Thoracic aorta (tissue), 2 donors: ENCODE measurements at regions not wholly inside any gene's neighbourhood (a gene's known extent, or its start where the extent isn't known, plus 50 kb on each side); places are given as distances from the start of the nearest gene placed in this dataset.

Experiments
- ATAC-seq: fragments of 150-250 bp; one replicate; pipeline ENCODE4 v1.8.0; 2017; ENCODE audit warnings: low read depth; ENCODE audit not compliant: insufficient number of reproducible peaks, low FRiP score
- DNase-seq: peaks from one replicate; pipeline ENCODE4 v3.0.0-alpha.2; 2020; ENCODE audit warnings: low spot score
- H3K27ac ChIP-seq, 2 donors: fragments of 200-600 bp; sonication (generic); 1 replicate in 1 of 2; 2 replicates in 1 of 2; pipeline ENCODE4 v1.5.1; 2016; ENCODE audit warnings: mild to moderate bottlenecking in 2 of 2, moderate library complexity in 2 of 2
- H3K27me3 ChIP-seq: fragments of 200-600 bp; sonication (generic); replicated peaks from 2 replicates; pipeline ENCODE4 v1.6.0; 2016; ENCODE audit warnings: mild to moderate bottlenecking; ENCODE audit not compliant: insufficient read depth
- H3K36me3 ChIP-seq: fragments of 200-600 bp; sonication (generic); one replicate; pipeline ENCODE4 v1.5.1; 2016
- H3K4me1 ChIP-seq, 2 donors: fragments of 200-600 bp; sonication (generic); 1 replicate in 1 of 2; 2 replicates in 1 of 2; pipeline versions ENCODE4 v1.5.1 to v1.6.0; 2016; ENCODE audit warnings: low read depth in 2 of 2, mild to moderate bottlenecking in 1 of 2; ENCODE audit not compliant: control insufficient read depth in 1 of 2
- H3K4me3 ChIP-seq: fragments of 200-600 bp; sonication (generic); 2 replicates; pipeline ENCODE4 v1.5.1; 2016; ENCODE audit warnings: mild to moderate bottlenecking
- H3K9me3 ChIP-seq: fragments of 200-600 bp; sonication (generic); 2 replicates; pipeline ENCODE4 v1.5.1; 2016
- TF ChIP-seq, protein P1 (sequence below): fragments of 200-600 bp; sonication (generic); IDR thresholded peaks from one replicate; pipeline ENCODE4 v1.5.1; 2019; ENCODE audit warnings: antibody characterized with exemption

DNA sequence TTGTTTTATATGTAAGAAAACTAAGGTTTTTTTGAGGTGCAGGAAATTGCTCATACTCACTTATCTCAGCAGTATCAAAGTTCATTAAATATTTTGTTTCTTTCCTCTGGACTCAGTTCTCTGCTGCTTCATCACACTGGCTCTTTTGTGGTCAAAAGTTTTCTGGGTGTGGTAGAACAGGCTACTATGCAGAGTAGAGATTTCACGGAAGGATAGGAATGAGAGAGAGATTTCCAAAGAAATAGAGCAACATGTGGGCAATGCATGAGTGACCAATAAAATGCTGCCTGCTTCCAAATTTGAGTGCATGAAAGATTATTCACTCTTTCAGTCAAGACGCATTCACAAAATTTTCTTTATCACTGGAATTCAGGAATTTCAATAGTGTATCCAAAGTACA, 577.3 kb upstream of the SEMA6D start:
- H3K4me1 ChIP-seq: no peaks in the 10 kb centered on the region
- TF ChIP-seq, protein P1, sequence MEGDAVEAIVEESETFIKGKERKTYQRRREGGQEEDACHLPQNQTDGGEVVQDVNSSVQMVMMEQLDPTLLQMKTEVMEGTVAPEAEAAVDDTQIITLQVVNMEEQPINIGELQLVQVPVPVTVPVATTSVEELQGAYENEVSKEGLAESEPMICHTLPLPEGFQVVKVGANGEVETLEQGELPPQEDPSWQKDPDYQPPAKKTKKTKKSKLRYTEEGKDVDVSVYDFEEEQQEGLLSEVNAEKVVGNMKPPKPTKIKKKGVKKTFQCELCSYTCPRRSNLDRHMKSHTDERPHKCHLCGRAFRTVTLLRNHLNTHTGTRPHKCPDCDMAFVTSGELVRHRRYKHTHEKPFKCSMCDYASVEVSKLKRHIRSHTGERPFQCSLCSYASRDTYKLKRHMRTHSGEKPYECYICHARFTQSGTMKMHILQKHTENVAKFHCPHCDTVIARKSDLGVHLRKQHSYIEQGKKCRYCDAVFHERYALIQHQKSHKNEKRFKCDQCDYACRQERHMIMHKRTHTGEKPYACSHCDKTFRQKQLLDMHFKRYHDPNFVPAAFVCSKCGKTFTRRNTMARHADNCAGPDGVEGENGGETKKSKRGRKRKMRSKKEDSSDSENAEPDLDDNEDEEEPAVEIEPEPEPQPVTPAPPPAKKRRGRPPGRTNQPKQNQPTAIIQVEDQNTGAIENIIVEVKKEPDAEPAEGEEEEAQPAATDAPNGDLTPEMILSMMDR: no peak
- H3K27ac ChIP-seq: no peak overlapping the region
- no peak overlapping the region for H3K4me3 ChIP-seq
- DNase-seq (no peak), ATAC-seq (no peak)
- no peaks in the 10 kb centered on the region for H3K36me3 ChIP-seq
- no peaks in the 10 kb centered on the region for H3K27me3 ChIP-seq
- H3K9me3 ChIP-seq: no peaks in the 10 kb centered on the region

DNA sequence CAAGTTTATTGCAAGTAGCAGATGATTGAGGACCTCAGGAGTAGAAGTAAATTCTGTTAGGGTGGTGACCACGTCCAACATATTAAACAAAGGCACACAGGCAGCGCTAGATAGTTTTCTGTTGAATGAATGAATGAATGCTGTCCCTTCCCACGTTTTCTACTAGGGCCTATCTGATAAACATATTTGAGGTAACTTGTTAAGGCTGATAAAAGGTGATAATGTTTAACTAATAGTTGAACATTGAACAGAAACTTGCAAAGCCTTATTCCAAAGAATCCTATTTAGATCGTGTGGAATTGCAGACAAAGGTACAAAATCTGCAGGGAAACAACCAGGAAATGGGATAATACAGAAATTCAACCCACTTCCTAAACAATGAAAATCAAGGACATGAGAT, 559.5 kb upstream of the SEMA6D start:
- H3K27me3 ChIP-seq: no peaks in the 10 kb centered on the region
- H3K36me3 ChIP-seq: no peaks in the 10 kb centered on the region
- no peaks in the 10 kb centered on the region for H3K9me3 ChIP-seq
- ATAC-seq (no peak), DNase-seq (no peak)
- H3K4me3 ChIP-seq: no peak overlapping the region
- no peak overlapping the region for H3K27ac ChIP-seq
- TF ChIP-seq, protein P1: no peak
- no peaks in the 10 kb centered on the region for H3K4me1 ChIP-seq

DNA sequence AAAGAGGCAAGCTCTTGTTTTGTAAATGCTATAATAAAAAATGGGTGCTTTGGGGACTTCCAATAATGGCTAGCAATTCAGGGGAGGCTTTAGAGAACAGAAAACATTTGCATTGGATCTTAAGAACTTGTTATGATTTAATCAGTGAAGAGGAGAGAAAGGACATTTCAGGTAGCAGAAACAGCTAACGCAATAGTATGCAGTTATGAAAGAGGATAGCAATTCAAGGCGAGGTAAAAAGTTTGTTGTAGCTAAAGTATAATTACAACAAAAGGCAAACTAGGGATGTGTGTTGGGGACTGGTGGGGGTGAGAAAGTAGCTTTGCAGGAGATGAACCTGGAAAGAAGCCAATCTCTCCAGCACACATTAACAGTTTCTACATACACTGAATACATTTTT, 558.7 kb upstream of the SEMA6D start:
- Histone ChIP-seq H3K4me3 (no peak overlapping the region), H3K9me3 (no peaks in the 10 kb centered on the region), H3K36me3 (no peaks in the 10 kb centered on the region), H3K27ac (no peak overlapping the region), H3K4me1 (no peaks in the 10 kb centered on the region), H3K27me3 (no peaks in the 10 kb centered on the region)
- ATAC-seq (no peak), DNase-seq (no peak)
- TF ChIP-seq, protein P1: no peak

DNA sequence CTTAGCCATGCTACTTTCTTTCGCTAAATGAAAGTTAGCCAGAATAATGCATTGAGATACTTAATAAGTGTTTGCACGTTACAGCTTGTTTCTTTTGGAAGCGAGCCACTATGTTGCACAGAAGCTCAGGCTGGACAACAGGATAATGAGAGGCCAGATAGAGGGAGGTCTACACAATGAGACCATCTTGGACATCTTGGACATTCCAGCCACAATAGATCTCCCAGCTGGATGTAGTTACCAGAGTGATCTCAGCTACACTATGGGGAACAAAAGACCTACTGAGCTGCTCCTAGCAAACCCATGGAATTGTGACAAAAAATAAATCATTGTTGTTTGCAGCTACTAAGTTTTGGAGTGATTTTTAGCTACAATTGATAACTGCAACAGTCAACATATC, 540.1 kb upstream of the SEMA6D start:
- Histone ChIP-seq H3K4me3 (no peak overlapping the region), H3K9me3 (no peaks in the 10 kb centered on the region), H3K36me3 (no peaks in the 10 kb centered on the region), H3K27ac (no peak overlapping the region), H3K4me1 (no peaks in the 10 kb centered on the region), H3K27me3 (no peaks in the 10 kb centered on the region)
- TF ChIP-seq, protein P1: no peak
- no peak for ATAC-seq
- DNase-seq: no peak

DNA sequence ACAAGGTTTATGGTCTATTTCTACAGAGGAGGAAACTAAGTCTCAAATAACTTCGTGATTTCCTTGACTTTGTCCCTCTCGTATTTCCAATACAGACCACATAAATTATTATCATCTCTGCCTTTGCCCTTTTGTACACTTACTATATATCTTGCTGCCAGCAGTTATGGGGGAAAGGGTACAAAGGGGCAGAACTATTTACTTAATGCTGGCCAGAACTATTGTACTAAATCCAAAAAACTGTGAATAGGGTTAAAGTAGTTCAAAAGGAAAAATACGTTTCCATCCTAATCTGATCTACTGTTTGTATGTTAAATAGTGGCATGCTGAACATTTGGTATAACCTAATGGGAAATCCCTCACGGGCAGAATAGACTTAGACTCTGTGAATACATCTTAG, 537.3 kb upstream of the SEMA6D start:
- ATAC-seq (no peak), DNase-seq (no peak)
- Histone ChIP-seq H3K4me3 (no peak overlapping the region), H3K9me3 (no peaks in the 10 kb centered on the region), H3K27ac (no peak overlapping the region), H3K4me1 (peaks cover 0 to 3% of the 10 kb centered on the region in 2 donors), H3K36me3 (no peaks in the 10 kb centered on the region), H3K27me3 (no peaks in the 10 kb centered on the region)
- TF ChIP-seq, protein P1: no peak
